PFSK-1 (cell line): ENCODE measurements at regions not wholly inside any gene's neighbourhood (a gene's known extent, or its start where the extent isn't known, plus 50 kb on each side); places are given as distances from the start of the nearest gene placed in this dataset.

Experiments
- FOXP2 ChIP-seq: optimal IDR thresholded peaks from 2 replicates; pipeline ENCODE3; 2011; ENCODE audit warnings: borderline replicate concordance, control low read depth, inconsistent platforms; ENCODE audit not compliant: insufficient read depth; ENCODE audit errors: extremely low read length, extremely low read depth
- POLR2AphosphoS5 ChIP-seq: IDR thresholded peaks from 2 replicates; pipeline ENCODE4 v1.6.1; 2012; ENCODE audit warnings: low read depth, mild to moderate bottlenecking, control low read depth, low read length, moderate library complexity
- REST ChIP-seq, 2 experiments: IDR thresholded peaks; 2 replicates each; pipeline versions ENCODE4 v1.6.1 to v1.8.0; 2011 to 2012; ENCODE audit warnings: low read depth in 2 of 2, low read length in 2 of 2, control low read depth in 1 of 2, inconsistent platforms in 1 of 2, mild to moderate bottlenecking in 1 of 2, moderate library complexity in 1 of 2; ENCODE audit not compliant: insufficient read depth in 1 of 2
- SIN3A ChIP-seq: IDR thresholded peaks from 2 replicates; pipeline ENCODE4 v1.6.1; 2012; ENCODE audit warnings: mild to moderate bottlenecking, low read length, moderate library complexity, borderline replicate concordance; ENCODE audit not compliant: insufficient read depth
- TAF1 ChIP-seq: IDR thresholded peaks from 2 replicates; pipeline ENCODE4 v1.6.1; 2012; ENCODE audit warnings: low read length, control low read depth, borderline replicate concordance; ENCODE audit not compliant: insufficient read depth

GRCh38 chr11:33521384-33521783 is 179.2 kb downstream of the C11orf91 start:
- TF ChIP-seq POLR2AphosphoS5 (no peak), REST (IDR thresholded peaks at IDR 0.05; ENCODE audit: insufficient read depth in 1 of 2, low read depth in 2 of 2, low read length in 2 of 2) (no peak), FOXP2 (no peak), SIN3A (no peak), TAF1 (no peak)

- TF ChIP-seq SIN3A (no peak), FOXP2 (no peak), TAF1 (no peak), REST (IDR thresholded peaks at IDR 0.05; ENCODE audit: insufficient read depth in 1 of 2, low read depth in 2 of 2, low read length in 2 of 2) (no peak), POLR2AphosphoS5 (no peak)
These were observed 180.5 kb downstream of the C11orf91 start for GRCh38 chr11:33520112-33520511.

GRCh38 chr11:33515347-33515746 is 185.3 kb downstream of the C11orf91 start:
- TF ChIP-seq REST (IDR thresholded peaks at IDR 0.05; ENCODE audit: insufficient read depth in 1 of 2, low read depth in 2 of 2, low read length in 2 of 2) (no peak), SIN3A (no peak), FOXP2 (no peak), POLR2AphosphoS5 (no peak)

- no peak for TF ChIP-seq SIN3A
- TF ChIP-seq TAF1 = no peak
- no peak for TF ChIP-seq REST (IDR thresholded peaks at IDR 0.05; ENCODE audit: insufficient read depth in 1 of 2, low read depth in 2 of 2, low read length in 2 of 2)
- no peak for TF ChIP-seq FOXP2
- TF ChIP-seq POLR2AphosphoS5 = no peak
These were observed 186.3 kb downstream of the C11orf91 start for GRCh38 chr11:33514079-33514925.

- TF ChIP-seq REST (IDR thresholded peaks at IDR 0.05; ENCODE audit: insufficient read depth in 1 of 2, low read depth in 2 of 2, low read length in 2 of 2) (no peak), TAF1 (no peak), SIN3A (no peak), FOXP2 (no peak), POLR2AphosphoS5 (no peak)
These were observed 191.0 kb downstream of the C11orf91 start for GRCh38 chr11:33509632-33510031.
